ENCODE measurements at regions not wholly inside any gene's neighbourhood (a gene's known extent, or its start where the extent isn't known, plus 50 kb on each side); places are given as distances from the start of the nearest gene placed in this dataset.

DNA sequence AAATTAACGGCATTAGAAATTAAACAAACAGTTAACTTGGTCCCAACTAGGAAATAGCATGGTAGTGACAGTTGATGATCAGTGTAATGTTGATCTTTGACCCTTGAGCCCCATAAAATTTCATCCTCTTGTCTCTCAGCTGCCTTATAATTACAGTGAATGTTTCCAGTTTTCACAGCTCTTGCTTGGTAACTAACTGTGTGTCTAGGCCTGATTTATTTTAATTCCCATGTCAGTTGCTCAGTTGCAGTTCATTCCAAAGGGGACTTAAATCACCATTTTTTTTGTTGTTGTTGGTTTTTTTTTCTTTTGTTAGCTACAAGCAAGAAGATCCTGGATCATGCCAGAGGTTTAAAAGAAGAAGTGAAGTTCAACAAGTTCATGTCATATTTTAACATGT lies 1883.7 kb upstream of the FLRT2 start:
- TF ChIP-seq, protein P1, sequence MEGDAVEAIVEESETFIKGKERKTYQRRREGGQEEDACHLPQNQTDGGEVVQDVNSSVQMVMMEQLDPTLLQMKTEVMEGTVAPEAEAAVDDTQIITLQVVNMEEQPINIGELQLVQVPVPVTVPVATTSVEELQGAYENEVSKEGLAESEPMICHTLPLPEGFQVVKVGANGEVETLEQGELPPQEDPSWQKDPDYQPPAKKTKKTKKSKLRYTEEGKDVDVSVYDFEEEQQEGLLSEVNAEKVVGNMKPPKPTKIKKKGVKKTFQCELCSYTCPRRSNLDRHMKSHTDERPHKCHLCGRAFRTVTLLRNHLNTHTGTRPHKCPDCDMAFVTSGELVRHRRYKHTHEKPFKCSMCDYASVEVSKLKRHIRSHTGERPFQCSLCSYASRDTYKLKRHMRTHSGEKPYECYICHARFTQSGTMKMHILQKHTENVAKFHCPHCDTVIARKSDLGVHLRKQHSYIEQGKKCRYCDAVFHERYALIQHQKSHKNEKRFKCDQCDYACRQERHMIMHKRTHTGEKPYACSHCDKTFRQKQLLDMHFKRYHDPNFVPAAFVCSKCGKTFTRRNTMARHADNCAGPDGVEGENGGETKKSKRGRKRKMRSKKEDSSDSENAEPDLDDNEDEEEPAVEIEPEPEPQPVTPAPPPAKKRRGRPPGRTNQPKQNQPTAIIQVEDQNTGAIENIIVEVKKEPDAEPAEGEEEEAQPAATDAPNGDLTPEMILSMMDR (IDR thresholded peaks at IDR 0.05), result no peak
- no peak for TF ChIP-seq POLR2AphosphoS5 (IDR thresholded peaks at IDR 0.05)
